Muscle layer of colon (tissue), 2 donors: ENCODE measurements at regions not wholly inside any gene's neighbourhood (a gene's known extent, or its start where the extent isn't known, plus 50 kb on each side); places are given as distances from the start of the nearest gene placed in this dataset.

Experiments used
- H3K27ac ChIP-seq: one replicate; pipeline ENCODE4 v1.7.0; 2013; ENCODE audit warnings: low read depth, mild to moderate bottlenecking, low read length, moderate library complexity
- H3K27me3 ChIP-seq, 2 donors: one replicate each; pipeline ENCODE4 v1.7.0; 2013; ENCODE audit warnings: low read length in 2 of 2, mild to moderate bottlenecking in 2 of 2; ENCODE audit not compliant: insufficient read depth in 2 of 2, control insufficient read depth in 1 of 2
- H3K36me3 ChIP-seq: one replicate; pipeline ENCODE4 v1.7.0; 2013; ENCODE audit warnings: mild to moderate bottlenecking, low read length; ENCODE audit not compliant: insufficient read depth
- H3K4me1 ChIP-seq: one replicate; pipeline ENCODE4 v1.7.0; 2013; ENCODE audit warnings: mild to moderate bottlenecking, low read length; ENCODE audit not compliant: insufficient read depth
- H3K4me3 ChIP-seq, 2 donors: one replicate each; pipeline ENCODE4 v1.7.0; 2013; ENCODE audit warnings: low read length in 2 of 2, low read depth in 1 of 2, mild to moderate bottlenecking in 1 of 2, moderate library complexity in 1 of 2
- H3K9ac ChIP-seq: one replicate; pipeline ENCODE4 v1.7.0; 2013; ENCODE audit warnings: low read length
- H3K9me3 ChIP-seq: one replicate; pipeline ENCODE4 v1.7.0; 2013; ENCODE audit warnings: mild to moderate bottlenecking, low read length
- donor health status: abdominal sarcoma.
- donor health status: Adenocarcinoma of cecum.

DNA sequence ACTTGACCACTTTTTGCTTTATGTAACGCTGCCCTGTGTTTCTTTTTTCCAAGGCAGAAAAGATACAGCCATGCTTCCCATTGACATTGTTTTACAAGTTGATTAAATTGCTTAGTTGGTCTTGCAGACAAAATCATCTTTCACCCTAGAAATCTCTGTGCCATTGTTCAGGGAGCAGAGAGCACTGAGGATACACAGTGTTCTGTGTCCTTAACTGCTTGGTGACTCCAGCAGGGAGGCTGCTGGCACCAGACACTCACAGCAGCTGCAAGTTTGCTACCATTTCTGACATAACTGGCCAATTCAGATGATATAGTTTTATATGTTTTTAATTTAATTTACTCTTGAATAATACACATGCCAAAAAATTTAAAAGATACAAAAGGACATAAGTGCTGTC, 118.7 kb downstream of the RGS2 start:
- H3K4me3 ChIP-seq: no peak overlapping the region
- no peaks in the 10 kb centered on the region for H3K27me3 ChIP-seq
- H3K9ac ChIP-seq: no peak overlapping the region
- no peaks in the 10 kb centered on the region for H3K36me3 ChIP-seq
- no peak overlapping the region for H3K27ac ChIP-seq
- H3K4me1 ChIP-seq: no peaks in the 10 kb centered on the region
- H3K9me3 ChIP-seq: no peaks in the 10 kb centered on the region

GRCh38 chr1:192929597-192929996, 120.8 kb downstream of the RGS2 start:
- Histone ChIP-seq H3K4me3 (no peak overlapping the region), H3K27me3 (no peaks in the 10 kb centered on the region), H3K4me1 (no peaks in the 10 kb centered on the region), H3K36me3 (no peaks in the 10 kb centered on the region), H3K9me3 (no peaks in the 10 kb centered on the region), H3K27ac (no peak overlapping the region), H3K9ac (no peak overlapping the region)

- no peak overlapping the region for H3K4me3 ChIP-seq
- no peaks in the 10 kb centered on the region for H3K9me3 ChIP-seq
- H3K27me3 ChIP-seq: no peaks in the 10 kb centered on the region
- H3K4me1 ChIP-seq: no peaks in the 10 kb centered on the region
- H3K9ac ChIP-seq: no peak overlapping the region
- H3K36me3 ChIP-seq: no peaks in the 10 kb centered on the region
- no peak overlapping the region for H3K27ac ChIP-seq
Measured at GRCh38 chr1:192933744-192934143, 124.9 kb downstream of the RGS2 start.

- Histone ChIP-seq H3K27me3 (no peaks in the 10 kb centered on the region), H3K9me3 (no peaks in the 10 kb centered on the region), H3K4me1 (peaks cover 5% of the 10 kb centered on the region), H3K9ac (no peak overlapping the region), H3K36me3 (no peaks in the 10 kb centered on the region), H3K27ac (no peak overlapping the region), H3K4me3 (no peak overlapping the region)
Measured at GRCh38 chr1:192936313-192937018, 122.7 kb downstream of the UCHL5 start.

GRCh38 chr1:192937128-192937527, 122.0 kb downstream of the UCHL5 start:
- H3K9me3 ChIP-seq: no peaks in the 10 kb centered on the region
- peaks cover 5% of the 10 kb centered on the region for H3K4me1 ChIP-seq
- no peaks in the 10 kb centered on the region for H3K27me3 ChIP-seq
- H3K4me3 ChIP-seq: no peak overlapping the region
- no peaks in the 10 kb centered on the region for H3K36me3 ChIP-seq
- H3K27ac ChIP-seq: no peak overlapping the region
- H3K9ac ChIP-seq: no peak overlapping the region

DNA sequence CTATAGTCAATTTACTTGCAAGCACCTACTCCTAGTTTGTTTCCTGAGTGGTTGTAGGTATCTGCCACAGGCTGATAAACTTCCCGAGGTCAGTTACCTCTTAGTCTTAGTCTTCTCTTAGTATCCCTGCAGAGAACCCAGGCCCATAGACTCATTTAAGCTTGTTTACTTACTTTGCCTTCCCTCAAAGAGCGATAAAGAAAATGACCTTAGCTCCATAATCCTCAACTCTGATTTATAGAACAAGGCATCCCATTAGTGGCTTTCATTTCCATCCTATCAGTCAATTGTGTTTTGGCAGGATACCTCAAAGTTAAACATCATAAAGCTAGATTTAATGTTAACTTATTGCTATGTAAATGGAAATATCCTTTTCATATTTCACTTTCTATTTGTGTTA, 119.7 kb downstream of the UCHL5 start:
- Histone ChIP-seq H3K27ac (no peak overlapping the region), H3K9me3 (no peaks in the 10 kb centered on the region), H3K27me3 (no peaks in the 10 kb centered on the region), H3K36me3 (no peaks in the 10 kb centered on the region), H3K4me3 (no peak overlapping the region), H3K4me1 (peaks cover 5% of the 10 kb centered on the region), H3K9ac (no peak overlapping the region)

DNA sequence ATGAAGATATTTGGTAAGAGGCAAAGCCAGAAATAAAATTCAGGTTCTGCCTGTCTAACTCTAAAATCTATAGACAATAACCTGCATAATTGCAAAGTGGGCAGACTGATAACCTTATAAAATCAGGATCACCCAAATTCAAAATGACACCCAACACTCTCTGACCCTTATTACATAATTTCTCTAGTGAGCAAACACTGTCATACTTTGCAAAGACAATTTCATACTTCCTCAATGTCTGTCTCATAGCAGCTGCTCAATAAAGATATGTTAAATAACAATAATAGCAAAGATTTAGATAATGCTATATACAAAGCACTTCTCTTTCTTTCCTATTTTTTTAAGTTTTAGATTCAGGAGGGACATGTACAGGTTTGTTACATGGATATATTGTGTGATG, 118.5 kb downstream of the UCHL5 start:
- H3K27me3 ChIP-seq: no peaks in the 10 kb centered on the region
- H3K4me3 ChIP-seq: no peak overlapping the region
- no peaks in the 10 kb centered on the region for H3K36me3 ChIP-seq
- no peak overlapping the region for H3K27ac ChIP-seq
- H3K9ac ChIP-seq: no peak overlapping the region
- no peaks in the 10 kb centered on the region for H3K9me3 ChIP-seq
- peaks cover 5% of the 10 kb centered on the region for H3K4me1 ChIP-seq

- Histone ChIP-seq H3K4me3 (no peak overlapping the region), H3K27me3 (no peaks in the 10 kb centered on the region), H3K9ac (no peak overlapping the region), H3K4me1 (peaks cover 5% of the 10 kb centered on the region), H3K36me3 (no peaks in the 10 kb centered on the region), H3K9me3 (no peaks in the 10 kb centered on the region), H3K27ac (no peak overlapping the region)
Measured at GRCh38 chr1:192941722-192942411, 117.3 kb downstream of the UCHL5 start.

GRCh38 chr1:192943108-192943507, 116.1 kb downstream of the UCHL5 start:
- no peaks in the 10 kb centered on the region for H3K27me3 ChIP-seq
- no peak overlapping the region for H3K27ac ChIP-seq
- peaks cover 5% of the 10 kb centered on the region for H3K4me1 ChIP-seq
- no peaks in the 10 kb centered on the region for H3K9me3 ChIP-seq
- H3K4me3 ChIP-seq: no peak overlapping the region
- H3K9ac ChIP-seq: no peak overlapping the region
- no peaks in the 10 kb centered on the region for H3K36me3 ChIP-seq

- H3K9ac ChIP-seq: no peak overlapping the region
- H3K4me1 ChIP-seq: peaks cover 5% of the 10 kb centered on the region
- H3K27ac ChIP-seq: no peak overlapping the region
- H3K36me3 ChIP-seq: no peaks in the 10 kb centered on the region
- no peaks in the 10 kb centered on the region for H3K27me3 ChIP-seq
- no peak overlapping the region for H3K4me3 ChIP-seq
- H3K9me3 ChIP-seq: no peaks in the 10 kb centered on the region
Measured at GRCh38 chr1:192943522-192943921, 115.6 kb downstream of the UCHL5 start.

DNA sequence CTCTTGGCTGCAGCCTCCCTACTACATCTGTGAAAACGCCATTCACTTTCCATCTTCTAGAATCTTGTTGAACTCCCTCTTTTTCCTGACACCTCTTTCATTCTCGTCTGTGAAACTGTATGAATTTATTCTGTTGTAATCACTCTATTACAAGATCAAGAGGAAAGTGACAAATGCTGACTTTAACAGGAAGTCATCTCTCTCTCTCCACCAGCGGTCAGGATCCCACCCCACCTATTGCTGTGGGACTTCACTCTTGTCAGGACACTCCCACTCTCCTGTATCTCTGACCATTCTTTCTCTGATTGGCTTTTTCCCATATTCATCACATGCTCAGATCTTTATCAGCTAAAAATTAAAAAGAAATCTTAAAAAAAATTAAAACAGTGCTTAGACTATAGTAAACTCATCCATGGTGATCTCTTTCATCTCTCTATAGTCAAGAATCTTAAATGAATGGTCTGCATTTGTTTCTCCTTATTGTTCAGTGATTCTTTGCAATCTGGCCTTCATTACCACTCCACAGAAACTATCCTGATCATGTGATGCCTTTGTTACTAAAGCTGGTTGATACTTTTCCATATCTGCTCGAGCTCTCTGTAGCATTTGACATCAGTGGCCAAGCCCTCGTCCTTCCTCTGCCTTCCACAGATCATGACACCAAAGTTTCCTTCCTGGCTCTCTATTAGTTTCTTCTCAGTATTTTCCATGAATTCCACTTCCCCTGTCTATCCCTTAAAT, 113.6 kb downstream of the UCHL5 start:
- no peaks in the 10 kb centered on the region for H3K27me3 ChIP-seq
- no peak overlapping the region for H3K27ac ChIP-seq
- H3K9ac ChIP-seq: no peak overlapping the region
- H3K9me3 ChIP-seq: no peaks in the 10 kb centered on the region
- no peaks in the 10 kb centered on the region for H3K4me1 ChIP-seq
- H3K36me3 ChIP-seq: no peaks in the 10 kb centered on the region
- H3K4me3 ChIP-seq: no peak overlapping the region
